Stimulated activated CD4-positive, alpha-beta T cell treated with anti-CD3 and anti-CD28 coated beads, Interleukin-1b, Interleukin-23, amount 100 ng/mL, for 24 hours (primary cell): ENCODE measurements at regions not wholly inside any gene's neighbourhood (a gene's known extent, or its start where the extent isn't known, plus 50 kb on each side); places are given as distances from the start of the nearest gene placed in this dataset.
"Not testable (repeated sequence)": the region's sequence is repeated elsewhere in the genome, so short reads cannot be mapped to it uniquely, and the experiment has no call there.

Experiments used
- DNase-seq, 4 experiments: peaks; one replicate each; pipeline ENCODE4 v3.0.0-alpha.2; 2020; ENCODE audit warnings: low read depth in 4 of 4, low spot score in 1 of 4

GRCh38 chr13:44052780-44053184 is 173.1 kb downstream of the LACC1 start:
- DNase-seq = no peak

GRCh38 chr13:44053208-44053607 is 173.5 kb downstream of the LACC1 start:
- no peak for DNase-seq

- DNase-seq = no peak
Observed at GRCh38 chr13:44054525-44054924, 174.8 kb downstream of the LACC1 start.

GRCh38 chr13:44055681-44056080 is 176.0 kb downstream of the LACC1 start:
- not testable (repeated sequence) for DNase-seq

GRCh38 chr13:44058067-44058466 is 178.4 kb downstream of the LACC1 start:
- DNase-seq = no peak

GRCh38 chr13:44058624-44059215 is 179.0 kb downstream of the LACC1 start:
- DNase-seq = no peak

- DNase-seq = no peak
Observed at GRCh38 chr13:44061876-44062275, 182.2 kb downstream of the LACC1 start.

GRCh38 chr13:44063467-44063866 is 183.8 kb downstream of the LACC1 start:
- no peak for DNase-seq

- DNase-seq = no peak
Observed at GRCh38 chr13:44063881-44064280, 184.2 kb downstream of the LACC1 start.

GRCh38 chr13:44064357-44064756 is 184.7 kb downstream of the LACC1 start:
- DNase-seq = no peak

GRCh38 chr13:44068169-44068568 is 188.5 kb downstream of the LACC1 start:
- DNase-seq = no peak

- no peak for DNase-seq
Observed at GRCh38 chr13:44068737-44069136, 189.0 kb downstream of the LACC1 start.

- no peak for DNase-seq
Observed at GRCh38 chr13:44072536-44072935, 192.8 kb downstream of the LACC1 start.

GRCh38 chr13:44074611-44075010 is 194.9 kb downstream of the LACC1 start:
- no peak for DNase-seq

GRCh38 chr13:44075113-44075512 is 195.4 kb downstream of the LACC1 start:
- no peak for DNase-seq

GRCh38 chr13:44078806-44079376 is 199.2 kb downstream of the LACC1 start:
- DNase-seq = no peak

- no peak for DNase-seq
Observed at GRCh38 chr13:44079413-44080205, 199.9 kb downstream of the LACC1 start.

GRCh38 chr13:44084146-44084545 is 204.4 kb downstream of the LACC1 start:
- no peak for DNase-seq

- DNase-seq = no peak
Observed at GRCh38 chr13:44086389-44086788, 206.7 kb downstream of the LACC1 start.

GRCh38 chr13:44088411-44088810 is 208.7 kb downstream of the LACC1 start:
- DNase-seq = no peak

GRCh38 chr13:44088991-44089413 is 209.3 kb downstream of the LACC1 start:
- no peak for DNase-seq

GRCh38 chr13:44089452-44089851 is 209.7 kb downstream of the LACC1 start:
- DNase-seq = no peak
